Kidney epithelial cell (primary cell): ENCODE measurements at regions not wholly inside any gene's neighbourhood (a gene's known extent, or its start where the extent isn't known, plus 50 kb on each side); places are given as distances from the start of the nearest gene placed in this dataset.

Experiments
- DNase-seq: peaks from one replicate; pipeline ENCODE4 v3.0.0-alpha.2; 2010; ENCODE audit warnings: low read depth
- H3K27me3 ChIP-seq: 2 replicates; pipeline ENCODE4 v1.6.0; 2011; ENCODE audit warnings: low read length; ENCODE audit not compliant: control insufficient read depth, insufficient read depth
- H3K36me3 ChIP-seq: 2 replicates; pipeline ENCODE4 v1.5.1; 2011; ENCODE audit warnings: low read length; ENCODE audit not compliant: control insufficient read depth, insufficient read depth
- H3K4me3 ChIP-seq: 2 replicates; pipeline ENCODE4 v1.5.1; 2011; ENCODE audit warnings: low read depth, mild to moderate bottlenecking, control low read depth, low read length
- TF ChIP-seq, protein P1 (sequence below): IDR thresholded peaks from 2 replicates; pipeline ENCODE4 v1.5.1; 2011; ENCODE audit warnings: mild to moderate bottlenecking, moderate library complexity, low read length, control low read depth, inconsistent platforms; ENCODE audit not compliant: insufficient read depth, poor library complexity, severe bottlenecking

- no peak for DNase-seq
- TF ChIP-seq, protein P1, sequence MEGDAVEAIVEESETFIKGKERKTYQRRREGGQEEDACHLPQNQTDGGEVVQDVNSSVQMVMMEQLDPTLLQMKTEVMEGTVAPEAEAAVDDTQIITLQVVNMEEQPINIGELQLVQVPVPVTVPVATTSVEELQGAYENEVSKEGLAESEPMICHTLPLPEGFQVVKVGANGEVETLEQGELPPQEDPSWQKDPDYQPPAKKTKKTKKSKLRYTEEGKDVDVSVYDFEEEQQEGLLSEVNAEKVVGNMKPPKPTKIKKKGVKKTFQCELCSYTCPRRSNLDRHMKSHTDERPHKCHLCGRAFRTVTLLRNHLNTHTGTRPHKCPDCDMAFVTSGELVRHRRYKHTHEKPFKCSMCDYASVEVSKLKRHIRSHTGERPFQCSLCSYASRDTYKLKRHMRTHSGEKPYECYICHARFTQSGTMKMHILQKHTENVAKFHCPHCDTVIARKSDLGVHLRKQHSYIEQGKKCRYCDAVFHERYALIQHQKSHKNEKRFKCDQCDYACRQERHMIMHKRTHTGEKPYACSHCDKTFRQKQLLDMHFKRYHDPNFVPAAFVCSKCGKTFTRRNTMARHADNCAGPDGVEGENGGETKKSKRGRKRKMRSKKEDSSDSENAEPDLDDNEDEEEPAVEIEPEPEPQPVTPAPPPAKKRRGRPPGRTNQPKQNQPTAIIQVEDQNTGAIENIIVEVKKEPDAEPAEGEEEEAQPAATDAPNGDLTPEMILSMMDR: no peak
These were observed 90.2 kb upstream of the C1orf21 start for GRCh38 chr1:184296466-184297243.

DNA sequence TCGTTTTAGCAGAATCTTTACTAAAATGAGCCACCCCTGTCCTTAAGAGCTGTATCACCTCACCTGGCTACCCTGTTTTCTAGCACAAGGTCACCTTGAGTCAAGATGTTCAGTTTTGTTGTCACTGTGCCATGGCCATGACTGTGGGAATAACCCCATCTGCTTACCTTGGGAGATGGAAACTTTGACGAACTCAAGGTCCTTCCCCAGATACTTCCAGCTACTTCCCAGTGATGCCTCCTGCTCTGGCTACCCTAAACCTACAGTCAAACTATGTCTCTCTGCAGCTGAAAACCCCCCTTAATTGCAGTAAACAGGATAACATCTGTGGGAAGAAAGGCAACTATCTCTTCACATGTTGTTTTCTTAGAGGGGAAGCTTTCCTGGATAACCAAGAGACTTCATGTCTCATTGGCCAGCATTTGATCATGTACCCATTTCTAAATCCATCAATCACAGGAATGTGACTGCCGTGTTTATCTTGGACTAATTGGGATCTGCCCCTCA lies 89.5 kb upstream of the C1orf21 start:
- no peak overlapping the region for H3K4me3 ChIP-seq
- H3K36me3 ChIP-seq: no peaks in the 10 kb centered on the region
- DNase-seq: no peak
- H3K27me3 ChIP-seq: no peaks in the 10 kb centered on the region
- TF ChIP-seq, protein P1: no peak

More at GRCh38 chr1:184296466-184297243, 90.2 kb upstream of the C1orf21 start:
- H3K4me3 ChIP-seq: no peak overlapping the region
- H3K27me3 ChIP-seq: no peaks in the 10 kb centered on the region
- no peaks in the 10 kb centered on the region for H3K36me3 ChIP-seq

DNA sequence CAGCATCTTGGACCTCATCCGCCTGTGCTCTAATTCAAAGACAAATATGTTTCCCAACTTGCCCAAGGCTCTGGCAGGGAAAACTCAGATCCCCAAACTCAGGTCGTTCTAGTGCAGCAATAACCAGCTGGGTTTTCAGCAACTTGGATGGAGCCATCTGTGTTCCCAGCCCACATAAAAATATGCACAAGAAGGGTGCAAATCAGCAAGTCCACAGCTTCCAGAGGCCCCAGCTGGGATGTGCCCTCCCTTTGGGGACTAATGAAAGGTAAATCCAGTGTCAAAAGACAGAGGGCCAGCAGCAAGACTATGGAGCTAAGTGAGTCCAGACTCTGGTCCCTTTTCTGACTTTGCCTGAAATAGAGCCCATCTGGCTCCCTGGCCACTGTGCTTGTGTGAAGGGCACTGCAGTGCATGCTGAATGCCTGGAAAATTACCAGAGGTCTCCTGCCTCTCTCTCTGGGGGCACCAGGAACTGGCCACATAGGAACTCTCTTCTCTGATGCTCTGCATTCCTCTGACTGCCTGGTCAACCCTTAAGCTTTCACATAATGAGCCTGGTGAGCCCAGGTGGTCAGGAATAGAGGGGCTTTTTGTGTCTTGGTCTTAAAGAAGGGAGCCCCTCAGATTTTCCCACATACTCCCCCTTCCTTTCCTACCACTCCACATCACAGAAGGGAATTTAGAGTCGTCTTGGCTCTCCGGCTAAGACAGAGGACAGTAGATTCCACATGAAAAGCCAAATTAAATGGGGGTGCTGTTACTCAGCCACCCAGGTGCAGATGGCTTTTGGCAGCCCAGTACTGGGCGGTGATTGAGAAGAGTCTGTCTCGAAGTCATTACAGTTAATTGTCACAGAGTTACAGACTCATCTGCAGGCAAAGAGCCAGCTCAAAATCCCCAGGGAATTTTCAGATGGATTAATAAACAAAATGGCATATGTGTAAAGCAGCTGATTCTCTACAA lies 88.1 kb upstream of the C1orf21 start:
- TF ChIP-seq, protein P1: no peak
- no peak overlapping the region for H3K4me3 ChIP-seq
- no peaks in the 10 kb centered on the region for H3K36me3 ChIP-seq
- no peaks in the 10 kb centered on the region for H3K27me3 ChIP-seq
- DNase-seq: no peak

GRCh38 chr1:184299406-184299790 lies 87.4 kb upstream of the C1orf21 start:
- peak; percentile 28 for DNase-seq
- TF ChIP-seq, protein P1: no peak
- no peaks in the 10 kb centered on the region for H3K36me3 ChIP-seq
- no peaks in the 10 kb centered on the region for H3K27me3 ChIP-seq
- H3K4me3 ChIP-seq: no peak overlapping the region

DNA sequence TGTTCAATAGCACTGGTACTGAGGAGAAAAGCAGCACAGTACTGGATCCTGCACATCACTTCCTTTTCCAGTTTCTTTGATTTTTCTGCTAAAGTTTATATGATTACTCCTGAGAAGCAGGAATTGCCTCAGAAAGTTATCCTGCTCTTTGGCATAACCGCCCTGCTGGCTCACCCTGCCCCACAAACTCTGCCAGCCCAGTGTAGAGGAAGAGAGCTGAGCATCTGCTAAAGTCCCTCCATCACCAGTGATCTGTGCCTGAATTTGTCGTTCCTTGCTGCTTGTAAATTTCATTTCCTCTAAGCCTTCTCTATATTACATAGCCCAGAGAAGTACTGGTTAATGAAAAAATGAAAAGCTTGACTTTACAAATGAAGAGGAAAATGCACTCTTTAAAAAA lies 87.0 kb upstream of the C1orf21 start:
- DNase-seq: no peak
- Histone ChIP-seq H3K27me3 (no peaks in the 10 kb centered on the region), H3K4me3 (no peak overlapping the region), H3K36me3 (no peaks in the 10 kb centered on the region)
- TF ChIP-seq, protein P1: no peak
